Liver (tissue), 7 donors: ENCODE measurements at regions not wholly inside any gene's neighbourhood (a gene's known extent, or its start where the extent isn't known, plus 50 kb on each side); places are given as distances from the start of the nearest gene placed in this dataset.

ENCODE experiments used
- DNase-seq: peaks from one replicate; pipeline ENCODE4 v3.0.0-alpha.2; 2017; ENCODE audit warnings: low spot score
- H3K27ac ChIP-seq, 2 donors: one replicate each; pipeline ENCODE4 v1.7.0; 2013; ENCODE audit warnings: inconsistent platforms in 2 of 2, low read length in 2 of 2, control low read depth in 1 of 2, low read depth in 1 of 2, mild to moderate bottlenecking in 1 of 2
- H3K27me3 ChIP-seq, 4 donors: one replicate each; pipeline versions ENCODE4 v1.6.1 to v1.7.0; 2013; ENCODE audit warnings: low read length in 3 of 4, inconsistent platforms in 1 of 4, mild to moderate bottlenecking in 1 of 4, moderate library complexity in 1 of 4; ENCODE audit not compliant: control insufficient read depth in 4 of 4, insufficient read depth in 4 of 4
- H3K36me3 ChIP-seq, 4 donors: one replicate each; pipeline versions ENCODE4 v1.6.1 to v1.7.0; 2013; ENCODE audit warnings: low read length in 3 of 4, mild to moderate bottlenecking in 3 of 4, low read depth in 1 of 4, moderate library complexity in 1 of 4; ENCODE audit not compliant: control insufficient read depth in 4 of 4, insufficient read depth in 3 of 4
- H3K4me1 ChIP-seq, 4 donors: one replicate each; pipeline versions ENCODE4 v1.6.1 to v1.7.0; 2013; ENCODE audit warnings: low read length in 3 of 4, mild to moderate bottlenecking in 3 of 4, moderate library complexity in 1 of 4; ENCODE audit not compliant: control insufficient read depth in 4 of 4, insufficient read depth in 4 of 4
- H3K4me3 ChIP-seq, 3 donors: one replicate each; pipeline versions ENCODE4 v1.6.1 to v1.7.0; 2013; ENCODE audit warnings: low read length in 3 of 3, control low read depth in 1 of 3, low read depth in 1 of 3, mild to moderate bottlenecking in 1 of 3
- H3K9ac ChIP-seq, 2 donors: one replicate each; pipeline ENCODE4 v1.7.0; 2013; ENCODE audit warnings: low read length in 2 of 2, mild to moderate bottlenecking in 2 of 2, moderate library complexity in 2 of 2, control low read depth in 1 of 2, low read depth in 1 of 2
- H3K9me3 ChIP-seq, 4 donors: one replicate each; pipeline versions ENCODE4 v1.6.1 to v1.7.0; 2013; ENCODE audit warnings: low read length in 3 of 4; ENCODE audit not compliant: control insufficient read depth in 4 of 4
- ATF3 ChIP-seq: IDR thresholded peaks from 2 replicates; pipeline ENCODE4 v1.6.1; 2016; ENCODE audit warnings: antibody characterized with exemption
- FOXA1 ChIP-seq: IDR thresholded peaks from 2 replicates; pipeline ENCODE4 v1.6.1; 2016; ENCODE audit warnings: antibody characterized with exemption
- MAX ChIP-seq: IDR thresholded peaks from 2 replicates; pipeline ENCODE4 v1.6.1; 2016; ENCODE audit warnings: antibody characterized with exemption
- NR2F2 ChIP-seq: IDR thresholded peaks from 2 replicates; pipeline ENCODE4 v1.6.1; 2016; ENCODE audit warnings: antibody characterized with exemption
- RAD21 ChIP-seq, 2 donors: IDR thresholded peaks; 2 replicates each; pipeline ENCODE4 v1.6.1; 2016; ENCODE audit warnings: antibody characterized with exemption in 2 of 2, mild to moderate bottlenecking in 2 of 2
- REST ChIP-seq: IDR thresholded peaks from 2 replicates; pipeline ENCODE4 v1.6.1; 2016; ENCODE audit warnings: antibody characterized with exemption, mild to moderate bottlenecking
- YY1 ChIP-seq: IDR thresholded peaks from 2 replicates; pipeline ENCODE4 v1.6.1; 2016; ENCODE audit warnings: antibody characterized with exemption, mild to moderate bottlenecking
- ZBTB33 ChIP-seq: IDR thresholded peaks from 2 replicates; pipeline ENCODE4 v1.6.1; 2016; ENCODE audit warnings: antibody characterized with exemption
- WGBS: extraction: QIAGEN DNeasy Blood & Tissue Kit; methylation state at CpG from one replicate; pipeline ENCODE4 v1.1.7; 2013; 5-methylcytosine and 5-hydroxymethylcytosine counted together
- donor health status: healthy.
- donor health status: healthy.
- donor health status: healthy.
- donor health status: healthy.

GRCh38 chr3:158925828-158926494 lies 124.1 kb downstream of the MFSD1 start (continued):
- TF ChIP-seq REST (no peak), FOXA1 (no peak), MAX (no peak)

- no peaks in the 10 kb centered on the region for H3K27me3 ChIP-seq
- 71% methylated on average over 5 of the region's 5 CpGs for WGBS
- H3K9ac ChIP-seq = no peak overlapping the region
- H3K4me1 ChIP-seq = no peaks in the 10 kb centered on the region
- no peaks in the 10 kb centered on the region for H3K36me3 ChIP-seq
- TF ChIP-seq ZBTB33 (no peak), ATF3 (no peak), RAD21 (IDR thresholded peaks at IDR 0.05) (no peak), NR2F2 (no peak), YY1 (no peak)
- peaks cover 0 to 6% (median 0%) of the 10 kb centered on the region in 4 donors for H3K9me3 ChIP-seq
- no peak for DNase-seq
- H3K27ac ChIP-seq = no peak overlapping the region
- H3K4me3 ChIP-seq = no peak overlapping the region
Observed at GRCh38 chr3:158935846-158936245, 134.0 kb downstream of the MFSD1 start.

- Histone ChIP-seq H3K9me3 (peaks cover 0 to 7% (median 0%) of the 10 kb centered on the region in 4 donors), H3K27me3 (no peaks in the 10 kb centered on the region), H3K36me3 (no peaks in the 10 kb centered on the region), H3K27ac (no peak overlapping the region), H3K9ac (no peak overlapping the region), H3K4me3 (no peak overlapping the region), H3K4me1 (no peaks in the 10 kb centered on the region)
- WGBS = 81% methylated on average over 12 of the region's 12 CpGs
- no peak for DNase-seq
- TF ChIP-seq FOXA1 = no peak
Observed at GRCh38 chr3:158936530-158937113, 134.8 kb downstream of the MFSD1 start.
